IMR-90 (cell line): ENCODE measurements at regions not wholly inside any gene's neighbourhood (a gene's known extent, or its start where the extent isn't known, plus 50 kb on each side); places are given as distances from the start of the nearest gene placed in this dataset.

Experiments used
- ATAC-seq: fragments of 200-7000 bp; cut with Tn5 transposase; 2 replicates; pipeline ENCODE4 v1.9.1; 2020; ENCODE audit warnings: low read depth, mild to moderate bottlenecking, moderate library complexity
- BruUV-seq: library from RNA; stranded (reverse); fragments of 400-500 nt; replicated peaks from 2 replicates; lab custom pipeline; 2021; lab: Mats Ljungman, UMichigan
- CTCF ChIA-PET: fragments of 300-600 bp; formaldehyde crosslinking; extraction: SDS; loops from one replicate; lab custom pipeline; 2021; ENCODE audit warnings: antibody characterized with exemption; lab: Yijun Ruan, JAX
- POLR2A ChIA-PET: fragments of 300-600 bp; sonication (Branson Sonifier 250); formaldehyde crosslinking; loops from one replicate; lab custom pipeline; 2022; ENCODE audit warnings: antibody characterized with exemption; ENCODE audit not compliant: unreplicated experiment; lab: Charles Lee
- DNase-seq: peaks from one replicate; pipeline ENCODE4 v3.0.0; 2013
- H2AFZ ChIP-seq: replicated peaks from 2 replicates; pipeline ENCODE3; 2013; ENCODE audit warnings: low read length, mild to moderate bottlenecking; ENCODE audit not compliant: poor library complexity
- H2AK5ac ChIP-seq: 2 replicates; pipeline ENCODE4 v1.6.1; 2013; ENCODE audit warnings: low read depth, low read length, inconsistent platforms
- H2AK9ac ChIP-seq: replicated peaks from 2 replicates; pipeline ENCODE3; 2013; ENCODE audit warnings: mild to moderate bottlenecking, low read depth, low read length, moderate library complexity; ENCODE audit not compliant: poor library complexity
- H2BK120ac ChIP-seq: 2 replicates; pipeline ENCODE4 v1.6.1; 2013; ENCODE audit warnings: low read depth, low read length, inconsistent platforms
- H2BK15ac ChIP-seq: 3 replicates; pipeline ENCODE4 v1.6.1; 2013; ENCODE audit warnings: low read depth, low read length, inconsistent platforms
- H2BK20ac ChIP-seq: 2 replicates; pipeline ENCODE4 v1.6.1; 2013; ENCODE audit warnings: low read depth, mild to moderate bottlenecking, inconsistent platforms, low read length, moderate library complexity
- H2BK5ac ChIP-seq: 2 replicates; pipeline ENCODE4 v1.6.1; 2013; ENCODE audit warnings: mild to moderate bottlenecking, low read depth, low read length, inconsistent platforms; ENCODE audit not compliant: poor library complexity, severe bottlenecking
- H3K14ac ChIP-seq: replicated peaks from 2 replicates; pipeline ENCODE4 v1.6.1; 2013; ENCODE audit warnings: low read depth, low read length, inconsistent platforms
- H3K18ac ChIP-seq: 2 replicates; pipeline ENCODE4 v1.6.1; 2013; ENCODE audit warnings: low read depth, low read length, control low read depth
- H3K23ac ChIP-seq: 2 replicates; pipeline ENCODE4 v1.6.1; 2013; ENCODE audit warnings: low read depth, low read length, inconsistent platforms
- H3K27ac ChIP-seq: 2 replicates; pipeline ENCODE4 v1.5.1; 2013; ENCODE audit warnings: mild to moderate bottlenecking, control low read depth, low read length; ENCODE audit not compliant: insufficient read depth
- H3K27me3 ChIP-seq: 2 replicates; pipeline ENCODE4 v1.6.1; 2013; ENCODE audit warnings: low read length; ENCODE audit not compliant: control insufficient read depth, insufficient read depth
- H3K36me3 ChIP-seq: 2 replicates; pipeline ENCODE4 v1.6.1; 2013; ENCODE audit warnings: low read length, mixed read lengths; ENCODE audit not compliant: control insufficient read depth, insufficient read depth
- H3K4ac ChIP-seq: 2 replicates; pipeline ENCODE4 v1.6.1; 2013; ENCODE audit warnings: low read depth, low read length, inconsistent platforms
- H3K4me1 ChIP-seq: 2 replicates; pipeline ENCODE4 v1.6.1; 2013; ENCODE audit warnings: low read length, mixed read lengths; ENCODE audit not compliant: control insufficient read depth, insufficient read depth
- H3K4me2 ChIP-seq: 2 replicates; pipeline ENCODE4 v1.6.1; 2013; ENCODE audit warnings: low read depth, mild to moderate bottlenecking, control low read depth, low read length, moderate library complexity
- H3K4me3 ChIP-seq: 2 replicates; pipeline ENCODE4 v1.5.1; 2013; ENCODE audit warnings: low read depth, mild to moderate bottlenecking, control low read depth, low read length, moderate library complexity; ENCODE audit not compliant: insufficient read depth
- H3K56ac ChIP-seq: 2 replicates; pipeline ENCODE4 v1.6.1; 2013; ENCODE audit warnings: low read length, inconsistent platforms; ENCODE audit not compliant: insufficient read depth; ENCODE audit errors: extremely low read depth
- H3K79me1 ChIP-seq, 2 experiments: 2 replicates each; pipeline ENCODE4 v1.6.1; 2013; ENCODE audit warnings: low read length in 2 of 2, inconsistent platforms in 1 of 2, low read depth in 1 of 2
- H3K9ac ChIP-seq: 2 replicates; pipeline ENCODE4 v1.6.1; 2013; ENCODE audit warnings: low read depth, low read length, control low read depth
- H3K9me1 ChIP-seq: 2 replicates; pipeline ENCODE4 v1.6.1; 2013; ENCODE audit warnings: low read length, inconsistent platforms; ENCODE audit not compliant: insufficient read depth
- H3K9me3 ChIP-seq: 2 replicates; pipeline ENCODE4 v1.6.1; 2013; ENCODE audit warnings: low read length; ENCODE audit not compliant: control insufficient read depth, insufficient read depth
- H4K20me1 ChIP-seq: 2 replicates; pipeline ENCODE4 v1.6.1; 2013; ENCODE audit warnings: low read length, inconsistent platforms; ENCODE audit not compliant: insufficient read depth
- H4K5ac ChIP-seq: 2 replicates; pipeline ENCODE4 v1.6.1; 2013; ENCODE audit warnings: mild to moderate bottlenecking, low read depth, low read length, control low read depth
- H4K8ac ChIP-seq, 2 experiments: 2 replicates each; pipeline ENCODE4 v1.6.1; 2013; ENCODE audit warnings: low read depth in 2 of 2, low read length in 2 of 2, control low read depth in 1 of 2, inconsistent platforms in 1 of 2
- H4K91ac ChIP-seq: 2 replicates; pipeline ENCODE4 v1.6.1; 2013; ENCODE audit warnings: low read depth, low read length, inconsistent platforms; ENCODE audit not compliant: insufficient read depth
- BHLHE40 ChIP-seq: fragments of 150-350 bp; IDR thresholded peaks from 2 replicates; pipeline ENCODE4 v1.6.1; 2016; ENCODE audit warnings: mild to moderate bottlenecking, low read depth, low read length
- CEBPB ChIP-seq: IDR thresholded peaks from 2 replicates; pipeline ENCODE4 v1.6.1; 2012; ENCODE audit warnings: low read depth, low read length, improper control_type of control experiment
- CHD1 ChIP-seq: IDR thresholded peaks from 2 replicates; pipeline ENCODE4 v1.6.1; 2012; ENCODE audit warnings: low read depth, low read length, improper control_type of control experiment
- FOS ChIP-seq: fragments of 150-350 bp; IDR thresholded peaks from 2 replicates; pipeline ENCODE4 v1.6.1; 2016; ENCODE audit warnings: low read depth, low read length
- MAFK ChIP-seq: IDR thresholded peaks from 2 replicates; pipeline ENCODE4 v1.6.1; 2012; ENCODE audit warnings: low read depth, low read length, improper control_type of control experiment
- MAZ ChIP-seq: IDR thresholded peaks from 2 replicates; pipeline ENCODE4 v1.6.1; 2012; ENCODE audit warnings: low read depth, mild to moderate bottlenecking, low read length, improper control_type of control experiment, moderate library complexity, borderline replicate concordance
- MXI1 ChIP-seq: IDR thresholded peaks from 2 replicates; pipeline ENCODE4 v1.6.1; 2012; ENCODE audit warnings: low read depth, mild to moderate bottlenecking, low read length, moderate library complexity, borderline replicate concordance
- NFE2L2 ChIP-seq: fragments of 150-350 bp; IDR thresholded peaks from 2 replicates; pipeline ENCODE4 v1.6.1; 2016; ENCODE audit warnings: low read depth, mild to moderate bottlenecking, low read length
- POLR2A ChIP-seq: IDR thresholded peaks from 2 replicates; pipeline ENCODE4 v1.6.1; 2012; ENCODE audit warnings: mild to moderate bottlenecking, low read depth, low read length
- RAD21 ChIP-seq: IDR thresholded peaks from 2 replicates; pipeline ENCODE4 v1.6.1; 2012; ENCODE audit warnings: low read length, improper control_type of control experiment
- RCOR1 ChIP-seq: IDR thresholded peaks from 2 replicates; pipeline ENCODE4 v1.6.1; 2012; ENCODE audit warnings: mild to moderate bottlenecking, low read length, improper control_type of control experiment; ENCODE audit not compliant: insufficient replicate concordance
- SMC3 ChIP-seq: fragments of 150-350 bp; IDR thresholded peaks from 2 replicates; pipeline ENCODE4 v1.6.1; 2016; ENCODE audit warnings: low read depth, mild to moderate bottlenecking, antibody characterized with exemption, low read length, moderate library complexity
- WGBS, 2 experiments: methylation state at CpG; one replicate each; pipeline versions ENCODE4 v1.1.5 to v1.1.7; 2013; ENCODE audit warnings: missing lambda C conversion rate in 2 of 2; ENCODE audit not compliant: insufficient read length in 1 of 2; ENCODE audit errors: extremely low coverage in 2 of 2; 5-methylcytosine and 5-hydroxymethylcytosine counted together
- dilution Hi-C: fragments of 300-500 bp; cut with HindIII; formaldehyde crosslinking; loops from one replicate; pipeline ENCODE4 v1.14.3; 2018; ENCODE audit warnings: low sequenced_read_pairs; ENCODE audit not compliant: unreplicated experiment
- in situ Hi-C: fragments of 300-500 bp; cut with MboI; formaldehyde crosslinking; loops from 3 replicates; pipeline ENCODE4 v1.14.3; 2019; ENCODE audit warnings: low sequenced_read_pairs, inconsistent platforms, mixed read lengths
- intact Hi-C: fragments of 100-400 bp; cut with micrococcal nuclease; formaldehyde crosslinking; loops from 2 replicates; pipeline ENCODE4 v1.10.0; 2022
- TF ChIP-seq, protein P1 (sequence below): conservative IDR thresholded peaks from 2 replicates; pipeline ENCODE4 v1.5.1; 2012; ENCODE audit warnings: mild to moderate bottlenecking, low read depth, low read length, improper control_type of control experiment

DNA sequence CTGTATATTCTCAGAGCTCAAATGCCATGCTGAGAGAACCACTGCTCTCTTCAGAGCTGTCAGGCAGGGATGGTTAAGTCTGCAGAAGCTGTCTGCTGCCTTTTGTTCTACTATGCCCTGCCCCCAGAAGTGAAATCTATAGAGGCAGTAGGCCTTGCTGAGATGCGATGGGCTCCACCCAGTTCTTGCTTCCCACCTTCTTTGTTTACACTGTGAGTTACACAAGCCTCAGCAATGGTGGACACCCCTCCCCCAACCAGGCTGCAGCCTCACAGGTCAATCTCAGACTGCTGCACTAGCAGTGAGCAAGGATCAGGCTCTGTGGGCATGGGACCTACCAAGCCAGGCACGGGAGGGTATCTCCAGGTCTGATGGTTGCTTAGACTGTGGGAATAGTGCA, 271.6 kb downstream of the CENPC start:
- POLR2A ChIA-PET, result no interaction called here
- Histone ChIP-seq H4K20me1 (no peaks in the 10 kb centered on the region), H3K56ac (no peak overlapping the region), H4K8ac (no peak overlapping the region), H4K91ac (no peak overlapping the region), H3K9me1 (no peaks in the 10 kb centered on the region), H3K4me1 (no peaks in the 10 kb centered on the region), H3K4me3 (no peak overlapping the region), H2AK5ac (no peak overlapping the region), H3K27me3 (no peaks in the 10 kb centered on the region), H4K5ac (no peak overlapping the region), H3K4ac (no peak overlapping the region), H2BK15ac (no peak overlapping the region), H3K9me3 (peaks cover 6% of the 10 kb centered on the region), H2BK120ac (no peak overlapping the region), H2BK20ac (no peak overlapping the region), H2AK9ac (no peak overlapping the region), H3K36me3 (no peaks in the 10 kb centered on the region), H3K18ac (no peak overlapping the region), H3K27ac (no peak overlapping the region), H2BK5ac (no peak overlapping the region), H3K14ac (no peak overlapping the region), H3K79me1 (no peaks in the 10 kb centered on the region), H2AFZ (no peak overlapping the region), H3K9ac (no peak overlapping the region), H3K23ac (no peak overlapping the region), H3K4me2 (no peak overlapping the region)
- in situ Hi-C loops, result no loop called here
- CTCF ChIA-PET, result no interaction called here
- WGBS, 2 experiments, result 17% methylated on average over 1 of the region's 2 CpGs; no CpG with 5 or more reads in 1 of the 2 experiments
- DNase-seq (no peak), ATAC-seq (no peak)
- BruUV-seq, result no TSS peak
- no peak for TF ChIP-seq RAD21
- TF ChIP-seq, protein P1, sequence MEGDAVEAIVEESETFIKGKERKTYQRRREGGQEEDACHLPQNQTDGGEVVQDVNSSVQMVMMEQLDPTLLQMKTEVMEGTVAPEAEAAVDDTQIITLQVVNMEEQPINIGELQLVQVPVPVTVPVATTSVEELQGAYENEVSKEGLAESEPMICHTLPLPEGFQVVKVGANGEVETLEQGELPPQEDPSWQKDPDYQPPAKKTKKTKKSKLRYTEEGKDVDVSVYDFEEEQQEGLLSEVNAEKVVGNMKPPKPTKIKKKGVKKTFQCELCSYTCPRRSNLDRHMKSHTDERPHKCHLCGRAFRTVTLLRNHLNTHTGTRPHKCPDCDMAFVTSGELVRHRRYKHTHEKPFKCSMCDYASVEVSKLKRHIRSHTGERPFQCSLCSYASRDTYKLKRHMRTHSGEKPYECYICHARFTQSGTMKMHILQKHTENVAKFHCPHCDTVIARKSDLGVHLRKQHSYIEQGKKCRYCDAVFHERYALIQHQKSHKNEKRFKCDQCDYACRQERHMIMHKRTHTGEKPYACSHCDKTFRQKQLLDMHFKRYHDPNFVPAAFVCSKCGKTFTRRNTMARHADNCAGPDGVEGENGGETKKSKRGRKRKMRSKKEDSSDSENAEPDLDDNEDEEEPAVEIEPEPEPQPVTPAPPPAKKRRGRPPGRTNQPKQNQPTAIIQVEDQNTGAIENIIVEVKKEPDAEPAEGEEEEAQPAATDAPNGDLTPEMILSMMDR, result no peak
- no peak for TF ChIP-seq MAFK
- TF ChIP-seq POLR2A, result no peak
- TF ChIP-seq RCOR1, result no peak
- no peak for TF ChIP-seq BHLHE40
- no peak for TF ChIP-seq CEBPB
- TF ChIP-seq MXI1, result no peak
- TF ChIP-seq CHD1, result no peak
- TF ChIP-seq MAZ, result no peak
- TF ChIP-seq FOS, result no peak
- no peak for TF ChIP-seq NFE2L2
- no peak for TF ChIP-seq SMC3
- intact Hi-C loops, result no loop called here
- dilution Hi-C loops, result no loop called here
